Stimulated activated naive CD4-positive, alpha-beta T cell (primary cell): ENCODE measurements at regions not wholly inside any gene's neighbourhood (a gene's known extent, or its start where the extent isn't known, plus 50 kb on each side); places are given as distances from the start of the nearest gene placed in this dataset.

Source experiments
- DNase-seq, 6 experiments: peaks; one replicate each; lab custom pipeline; 2025; lab: John Stamatoyannopoulos, UW

- peak in 2 of 6 experiments; percentile 46 to 61 for DNase-seq
Measured at GRCh38 chr3:42345811-42346210, 64.6 kb downstream of the LYZL4 start.

GRCh38 chr3:42340466-42340865, 69.9 kb downstream of the LYZL4 start:
- DNase-seq, result no peak

DNA sequence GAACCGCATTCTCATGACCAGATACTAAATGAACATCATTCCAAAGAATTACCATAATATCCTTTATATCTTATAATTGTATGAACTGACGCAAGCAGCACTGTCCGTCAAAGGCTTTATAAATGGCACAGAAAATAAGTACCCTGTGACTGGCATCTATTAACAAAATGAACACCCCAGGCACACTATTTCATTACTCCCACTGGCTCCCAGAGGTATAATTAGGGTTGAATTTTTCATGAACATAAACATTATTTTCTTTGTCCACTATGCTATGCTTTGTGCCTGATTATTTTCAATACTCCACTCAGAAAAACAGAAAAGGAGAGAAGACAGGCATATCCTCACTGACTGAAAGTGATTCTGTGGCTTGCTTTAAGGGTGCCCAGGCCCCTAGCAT, 71.1 kb downstream of the LYZL4 start:
- no peak for DNase-seq

DNA sequence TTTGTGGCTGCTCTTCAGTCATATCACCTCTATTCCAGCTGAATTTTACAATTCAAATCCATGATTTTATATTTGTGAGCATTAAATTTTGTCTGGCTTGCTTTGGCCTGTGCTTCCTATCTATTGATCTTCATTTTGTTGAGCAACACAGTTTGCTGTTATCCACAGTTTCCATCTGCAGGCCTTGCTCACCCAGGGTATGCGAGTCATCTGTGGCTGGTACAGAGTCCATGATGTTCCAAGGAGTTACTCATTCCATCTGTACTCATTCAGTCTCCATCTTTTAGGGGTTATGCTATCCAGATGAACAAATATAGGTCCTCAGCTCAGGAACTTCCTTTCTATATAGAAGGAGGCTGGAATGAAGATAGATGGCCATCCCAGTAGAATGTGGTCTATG, 70.1 kb upstream of the CCK start:
- DNase-seq, result no peak

- no peak for DNase-seq
Measured at GRCh38 chr3:42317137-42317536, 51.2 kb upstream of the CCK start.
